HCT116 (cell line): ENCODE measurements at regions not wholly inside any gene's neighbourhood (a gene's known extent, or its start where the extent isn't known, plus 50 kb on each side); places are given as distances from the start of the nearest gene placed in this dataset.
"Not testable (repeated sequence)": the region's sequence is repeated elsewhere in the genome, so short reads cannot be mapped to it uniquely, and the experiment has no call there.

Experiments used
- ATAC-seq: fragments of 200-7000 bp; cut with Tn5 transposase; 2 replicates; pipeline ENCODE4 v1.9.1; 2020; ENCODE audit warnings: mild to moderate bottlenecking, moderate library complexity
- BruUV-seq: library from RNA; stranded (reverse); fragments of 400-500 nt; replicated peaks from 2 replicates; lab custom pipeline; 2021; lab: Mats Ljungman, UMichigan
- CTCF ChIA-PET: fragments of 300-600 bp; sonication (Branson Sonifier 250); formaldehyde crosslinking; loops from one replicate; lab custom pipeline; 2021; ENCODE audit warnings: antibody characterized with exemption; lab: Charles Lee
- POLR2A ChIA-PET: fragments of 300-600, 350-600 bp; sonication (Branson Sonifier 250); formaldehyde crosslinking; loops from one replicate; lab custom pipeline; 2021; ENCODE audit warnings: antibody characterized with exemption; lab: Charles Lee
- RAD21 ChIA-PET, 2 experiments: fragments of 300-600 bp; sonication (Branson Sonifier 250); formaldehyde crosslinking; loops; one replicate each; lab custom pipeline; 2023; ENCODE audit warnings: low total read pairs in 2 of 2; ENCODE audit not compliant: uncharacterized antibody in 2 of 2, unreplicated experiment in 2 of 2, low non-redundant PET in 1 of 2; lab: Charles Lee
- DNase-seq: peaks from one replicate; pipeline ENCODE4 v3.0.0-alpha.2; 2010; ENCODE audit warnings: low read depth, low spot score
- H2AFZ ChIP-seq: fragments of 200-600 bp; shearing (Covaris generic), sonication (generic); 2 replicates; pipeline ENCODE4 v1.6.1; 2017; ENCODE audit warnings: low read depth, mixed run types, mixed read lengths, antibody characterized with exemption, low read length; ENCODE audit not compliant: poor library complexity, severe bottlenecking
- H3K27ac ChIP-seq: 2 replicates; pipeline ENCODE4 v1.5.1; 2012; ENCODE audit warnings: low read depth, low read length
- H3K27me3 ChIP-seq: fragments of 200-600 bp; sonication (generic); 2 replicates; pipeline ENCODE4 v1.6.1; 2016; ENCODE audit warnings: mixed run types, low read length, mixed read lengths; ENCODE audit not compliant: insufficient read depth
- H3K36me3 ChIP-seq, 2 experiments: fragments of 200-500 bp in 1 of 2; fragments of 200-600 bp in 1 of 2; sonication (Bioruptor generic) in 1 of 2; sonication (generic) in 1 of 2; 2 replicates each; pipeline versions ENCODE4 v1.5.1 to v1.6.1; 2014 to 2016; ENCODE audit warnings: low read length in 2 of 2, inconsistent platforms in 1 of 2, mixed read lengths in 1 of 2, mixed run types in 1 of 2; ENCODE audit not compliant: insufficient read depth in 2 of 2, control insufficient read depth in 1 of 2
- H3K4me1 ChIP-seq, 2 experiments: fragments of 200-600 bp in 1 of 2; sonication (generic) in 1 of 2; 2 replicates each; pipeline versions ENCODE4 v1.5.1 to v1.6.1; 2012 to 2017; ENCODE audit warnings: low read length in 2 of 2, inconsistent platforms in 1 of 2, mild to moderate bottlenecking in 1 of 2, mixed read lengths in 1 of 2, mixed run types in 1 of 2, moderate library complexity in 1 of 2; ENCODE audit not compliant: insufficient read depth in 2 of 2, control insufficient read depth in 1 of 2
- H3K4me2 ChIP-seq: fragments of 200-600 bp; sonication (generic); 2 replicates; pipeline ENCODE4 v1.6.1; 2017; ENCODE audit warnings: mixed run types, low read length, mixed read lengths
- H3K4me3 ChIP-seq, 2 experiments: fragments of 200-600 bp in 1 of 2; sonication (generic) in 1 of 2; replicated peaks in 1 of 2; 2 replicates each; pipeline ENCODE4 v1.5.1; 2011 to 2016; ENCODE audit warnings: low read length in 2 of 2, control low read depth in 1 of 2, low read depth in 1 of 2, mild to moderate bottlenecking in 1 of 2, mixed read lengths in 1 of 2, mixed run types in 1 of 2
- H3K79me2 ChIP-seq: fragments of 200-600 bp; sonication (generic); 2 replicates; pipeline ENCODE4 v1.6.1; 2017; ENCODE audit warnings: mild to moderate bottlenecking, mixed run types, low read length, moderate library complexity, mixed read lengths; ENCODE audit not compliant: insufficient read depth
- H3K9ac ChIP-seq: fragments of 200-600 bp; sonication (generic); 2 replicates; pipeline ENCODE4 v1.6.1; 2016; ENCODE audit warnings: low read length, mixed read lengths
- H3K9me2 ChIP-seq: fragments of 200-600 bp; sonication (generic), shearing (Covaris generic); 2 replicates; pipeline ENCODE4 v1.6.1; 2017; ENCODE audit warnings: mixed run types, mild to moderate bottlenecking, moderate library complexity; ENCODE audit not compliant: insufficient read depth
- H3K9me3 ChIP-seq, 2 experiments: fragments of 200-500 bp in 1 of 2; fragments of 200-600 bp in 1 of 2; sonication (Bioruptor generic) in 1 of 2; sonication (generic) in 1 of 2; 2 replicates each; pipeline ENCODE4 v1.6.1; 2014 to 2017; ENCODE audit warnings: low read length in 2 of 2, mixed read lengths in 2 of 2, inconsistent platforms in 1 of 2, low read depth in 1 of 2, mild to moderate bottlenecking in 1 of 2, mixed run types in 1 of 2, moderate library complexity in 1 of 2; ENCODE audit not compliant: control insufficient read depth in 1 of 2, insufficient read depth in 1 of 2
- H4K20me1 ChIP-seq: fragments of 200-600 bp; sonication (generic), shearing (Covaris generic); 2 replicates; pipeline ENCODE4 v1.6.1; 2017; ENCODE audit warnings: mixed run types, mild to moderate bottlenecking, moderate library complexity; ENCODE audit not compliant: insufficient read depth
- CEBPB ChIP-seq: IDR thresholded peaks from 2 replicates; pipeline ENCODE4 v1.6.1; 2012; ENCODE audit warnings: low read depth
- POLR2AphosphoS5 ChIP-seq: IDR thresholded peaks from 2 replicates; pipeline ENCODE4 v1.6.1; 2011; ENCODE audit warnings: mild to moderate bottlenecking, low read depth, low read length, moderate library complexity
- TCF7L2 ChIP-seq: IDR thresholded peaks from 2 replicates; pipeline ENCODE4 v1.7.0; 2011; ENCODE audit warnings: borderline replicate concordance, inconsistent platforms; ENCODE audit not compliant: insufficient read depth, insufficient read length; ENCODE audit errors: extremely low read depth
- YY1 ChIP-seq: IDR thresholded peaks from 2 replicates; pipeline ENCODE4 v1.6.1; 2011; ENCODE audit warnings: low read length, low read depth, moderate library complexity, mild to moderate bottlenecking; ENCODE audit not compliant: insufficient replicate concordance; ENCODE audit errors: extremely low read depth
- intact Hi-C: fragments of 100-400 bp; cut with micrococcal nuclease; formaldehyde crosslinking; loops from 2 replicates; pipeline ENCODE4 v1.10.0; 2022
- TF ChIP-seq, protein P1 (sequence below): IDR thresholded peaks from 2 replicates; pipeline ENCODE4 v1.6.1; 2012; ENCODE audit warnings: low read depth

DNA sequence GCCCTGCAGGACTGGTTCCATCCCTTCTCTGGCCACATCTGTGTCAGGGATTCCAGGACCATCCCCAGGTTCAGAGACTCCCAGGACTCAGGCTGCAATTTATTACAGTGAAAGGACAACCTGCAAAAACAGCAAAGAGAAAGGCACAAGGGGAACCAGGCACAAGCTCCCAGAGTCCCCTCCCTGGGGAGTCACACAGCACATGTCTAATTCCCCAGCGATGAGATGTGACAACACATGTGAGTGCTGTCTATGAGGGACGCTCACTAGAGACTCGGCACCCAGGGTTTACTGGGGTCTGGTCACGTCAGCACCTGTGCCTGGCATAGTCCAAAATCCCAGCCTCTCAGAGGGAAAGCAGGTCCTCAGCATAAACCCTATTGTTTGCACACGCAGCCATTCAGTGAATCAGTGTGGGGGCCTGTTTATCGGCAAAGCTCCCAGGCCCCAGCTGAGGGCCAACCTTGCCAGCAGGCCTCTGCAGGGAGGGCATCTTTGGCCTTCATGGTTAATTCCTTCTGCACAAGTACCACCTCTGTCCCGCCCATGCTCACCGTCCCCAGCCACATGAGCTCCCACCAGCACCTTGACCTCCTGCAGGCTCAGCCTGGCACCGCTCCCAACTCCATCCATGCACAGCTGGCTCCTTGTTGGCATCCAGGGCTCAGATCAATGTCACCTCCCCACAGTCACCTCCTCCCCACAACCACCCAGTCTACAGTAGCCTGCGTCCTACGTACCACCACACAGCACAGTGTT, 198.9 kb upstream of the SFSWAP start (continued):
- TF ChIP-seq, protein P1, sequence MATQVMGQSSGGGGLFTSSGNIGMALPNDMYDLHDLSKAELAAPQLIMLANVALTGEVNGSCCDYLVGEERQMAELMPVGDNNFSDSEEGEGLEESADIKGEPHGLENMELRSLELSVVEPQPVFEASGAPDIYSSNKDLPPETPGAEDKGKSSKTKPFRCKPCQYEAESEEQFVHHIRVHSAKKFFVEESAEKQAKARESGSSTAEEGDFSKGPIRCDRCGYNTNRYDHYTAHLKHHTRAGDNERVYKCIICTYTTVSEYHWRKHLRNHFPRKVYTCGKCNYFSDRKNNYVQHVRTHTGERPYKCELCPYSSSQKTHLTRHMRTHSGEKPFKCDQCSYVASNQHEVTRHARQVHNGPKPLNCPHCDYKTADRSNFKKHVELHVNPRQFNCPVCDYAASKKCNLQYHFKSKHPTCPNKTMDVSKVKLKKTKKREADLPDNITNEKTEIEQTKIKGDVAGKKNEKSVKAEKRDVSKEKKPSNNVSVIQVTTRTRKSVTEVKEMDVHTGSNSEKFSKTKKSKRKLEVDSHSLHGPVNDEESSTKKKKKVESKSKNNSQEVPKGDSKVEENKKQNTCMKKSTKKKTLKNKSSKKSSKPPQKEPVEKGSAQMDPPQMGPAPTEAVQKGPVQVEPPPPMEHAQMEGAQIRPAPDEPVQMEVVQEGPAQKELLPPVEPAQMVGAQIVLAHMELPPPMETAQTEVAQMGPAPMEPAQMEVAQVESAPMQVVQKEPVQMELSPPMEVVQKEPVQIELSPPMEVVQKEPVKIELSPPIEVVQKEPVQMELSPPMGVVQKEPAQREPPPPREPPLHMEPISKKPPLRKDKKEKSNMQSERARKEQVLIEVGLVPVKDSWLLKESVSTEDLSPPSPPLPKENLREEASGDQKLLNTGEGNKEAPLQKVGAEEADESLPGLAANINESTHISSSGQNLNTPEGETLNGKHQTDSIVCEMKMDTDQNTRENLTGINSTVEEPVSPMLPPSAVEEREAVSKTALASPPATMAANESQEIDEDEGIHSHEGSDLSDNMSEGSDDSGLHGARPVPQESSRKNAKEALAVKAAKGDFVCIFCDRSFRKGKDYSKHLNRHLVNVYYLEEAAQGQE, result no peak
- TF ChIP-seq YY1 (no peak), CEBPB (no peak)

DNA sequence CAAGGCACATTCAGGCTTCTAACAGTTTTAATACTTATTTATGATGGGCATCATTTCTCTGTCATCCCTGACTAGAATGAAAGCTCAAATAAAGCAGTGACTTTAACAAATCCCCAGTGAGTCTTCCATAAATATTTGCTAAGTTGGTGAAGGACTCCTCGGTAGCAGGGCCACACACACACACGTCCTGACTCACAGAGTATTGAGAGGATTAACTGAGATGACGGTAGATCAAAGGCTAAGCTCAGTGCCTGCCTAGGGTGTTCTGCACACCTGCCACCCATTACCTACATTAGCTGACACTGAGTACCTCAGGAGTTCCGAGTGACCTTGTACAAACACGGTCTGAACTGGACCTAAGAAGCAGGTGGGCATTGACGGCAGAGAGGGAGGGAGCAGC, 197.3 kb upstream of the SFSWAP start:
- H3K4me3 ChIP-seq, result no peak overlapping the region
- H3K79me2 ChIP-seq, result no peaks in the 10 kb centered on the region
- DNase-seq, result no peak
- TF ChIP-seq POLR2AphosphoS5 (no peak), TCF7L2 (peak; percentile 23)
- TF ChIP-seq, all 23 proteins: peak for 1
- H2AFZ ChIP-seq, result no peak overlapping the region
- POLR2A ChIA-PET, result no interaction called here
- H3K36me3 ChIP-seq, result no peaks in the 10 kb centered on the region
- no peak overlapping the region for H3K9ac ChIP-seq
- CTCF ChIA-PET, result no interaction called here
- H4K20me1 ChIP-seq, result no peaks in the 10 kb centered on the region
- H3K27ac ChIP-seq, result no peak overlapping the region
- no TSS peak for BruUV-seq
- H3K27me3 ChIP-seq, result peaks cover 11% of the 10 kb centered on the region
- peaks cover 0 to 5% of the 10 kb centered on the region in 2 experiments; a peak in 2 of 4 replicates for H3K4me1 ChIP-seq
- RAD21 ChIA-PET, result no interaction called here
- ATAC-seq, result no peak
- H3K9me3 ChIP-seq, result 0 out of 4 replicates have a peak, but pooled peaks cover 0 to 4% of the 10 kb centered on the region in 2 experiments
- H3K4me2 ChIP-seq, result no peak overlapping the region
- intact Hi-C loops, result no loop called here
- no peaks in the 10 kb centered on the region for H3K9me2 ChIP-seq

DNA sequence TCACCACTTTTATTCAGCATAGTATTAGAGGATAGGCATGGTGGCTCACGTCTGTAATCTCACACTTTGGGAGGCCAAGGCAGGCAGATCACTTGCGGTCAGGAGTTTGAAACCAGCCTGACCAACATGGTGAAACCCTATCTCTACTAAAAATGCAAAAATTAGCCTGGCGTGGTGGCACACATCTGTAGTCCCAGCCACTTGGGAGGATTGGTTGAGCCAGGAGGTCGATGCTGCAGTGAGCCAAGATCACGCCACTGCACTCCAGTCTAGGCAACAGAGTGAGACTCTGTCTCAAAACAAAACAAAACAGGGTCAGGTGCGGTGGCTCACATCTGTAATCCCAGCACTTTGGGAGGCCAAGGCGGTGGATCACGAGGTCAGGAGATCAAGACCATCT, 190.3 kb upstream of the SFSWAP start:
- intact Hi-C loops, H2AFZ ChIP-seq, H3K9me2 ChIP-seq, CTCF ChIA-PET, RAD21 ChIA-PET, H3K79me2 ChIP-seq, H3K9me3 ChIP-seq, H3K36me3 ChIP-seq, H3K4me1 ChIP-seq, POLR2A ChIA-PET, H3K4me2 ChIP-seq, H3K27ac ChIP-seq, H3K9ac ChIP-seq, H4K20me1 ChIP-seq, H3K4me3 ChIP-seq, BruUV-seq, DNase-seq, ATAC-seq: not testable (repeated sequence)
- peaks cover 40% of the 10 kb centered on the region for H3K27me3 ChIP-seq
